ENCODE measurements at regions not wholly inside any gene's neighbourhood (a gene's known extent, or its start where the extent isn't known, plus 50 kb on each side); places are given as distances from the start of the nearest gene placed in this dataset.

GRCh38 chr2:79394485-79394859, 118.4 kb upstream of the CTNNA2 start:
- Histone ChIP-seq H3K27me3 (ENCODE audit: control insufficient read depth in 3 of 3, insufficient read depth in 3 of 3, low read length in 3 of 3) (peaks cover 0 to 2% (median 0%) of the 10 kb centered on the region in 3 donors), H3K36me3 (ENCODE audit: control insufficient read depth in 3 of 3, insufficient read depth in 2 of 3, low read depth in 1 of 3, low read length in 3 of 3) (no peaks in the 10 kb centered on the region), H3K4me1 (ENCODE audit: control insufficient read depth in 3 of 3, insufficient read depth in 2 of 3, low read depth in 1 of 3, low read length in 2 of 3) (no peaks in the 10 kb centered on the region), H3K4me3 (ENCODE audit: low read depth in 1 of 3, low read length in 3 of 3) (no peak overlapping the region), H3K9me3 (ENCODE audit: control insufficient read depth in 2 of 2, insufficient read depth in 1 of 2, low read depth in 1 of 2, low read length in 1 of 2) (no peaks in the 10 kb centered on the region), H3K27ac (ENCODE audit: low read depth in 1 of 3, low read length in 2 of 3) (no peak overlapping the region)
- 64 to 76% (median 71%) methylated on average over 1 of the region's 1 CpG for WGBS, 3 donors
- no peak for FAIRE-seq
- no peak for DNase-seq

DNA sequence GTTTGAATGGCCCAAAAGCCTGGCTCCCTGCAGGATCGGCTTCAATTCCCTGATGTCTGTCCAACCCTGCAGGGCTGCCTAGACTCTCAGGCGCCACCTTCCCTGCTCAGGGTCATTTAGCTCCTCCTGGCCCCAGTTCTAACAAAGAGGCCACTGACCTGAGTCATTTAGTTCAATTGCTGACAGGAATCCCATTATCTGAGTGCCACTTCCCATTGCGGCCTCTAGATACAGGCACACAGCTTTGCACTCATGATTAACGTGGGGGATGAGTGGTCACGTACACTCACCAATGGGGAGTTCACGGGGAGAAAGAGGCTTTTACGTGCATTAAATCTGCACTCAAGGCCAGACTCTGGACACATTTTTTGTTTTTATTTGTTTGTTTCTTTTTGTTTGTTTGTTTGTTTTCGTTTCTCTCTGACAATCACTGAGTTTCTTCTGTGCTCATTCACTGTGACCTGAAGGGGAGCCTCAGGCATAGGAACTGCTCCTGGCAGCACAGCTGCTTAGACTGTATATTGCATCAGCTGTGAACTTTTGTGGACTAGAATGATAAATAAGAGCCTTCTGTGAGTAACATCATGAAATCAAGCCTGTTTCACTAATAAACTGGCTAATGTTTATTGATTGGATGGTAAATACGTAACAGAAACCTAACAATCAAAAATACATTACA, 118.9 kb upstream of the CTNNA2 start:
- Histone ChIP-seq H3K36me3 (ENCODE audit: control insufficient read depth in 3 of 3, insufficient read depth in 2 of 3, low read depth in 1 of 3, low read length in 3 of 3) (no peaks in the 10 kb centered on the region), H3K4me1 (ENCODE audit: control insufficient read depth in 3 of 3, insufficient read depth in 2 of 3, low read depth in 1 of 3, low read length in 2 of 3) (no peaks in the 10 kb centered on the region), H3K27me3 (ENCODE audit: control insufficient read depth in 3 of 3, insufficient read depth in 3 of 3, low read length in 3 of 3) (peaks cover 0 to 2% (median 0%) of the 10 kb centered on the region in 3 donors), H3K27ac (ENCODE audit: low read depth in 1 of 3, low read length in 2 of 3) (no peak overlapping the region), H3K9me3 (ENCODE audit: control insufficient read depth in 2 of 2, insufficient read depth in 1 of 2, low read depth in 1 of 2, low read length in 1 of 2) (no peaks in the 10 kb centered on the region), H3K4me3 (ENCODE audit: low read depth in 1 of 3, low read length in 3 of 3) (no peak overlapping the region)
- FAIRE-seq (no peak), DNase-seq (peak; percentile 1 to 2)
- WGBS, 3 donors = 34 to 53% (median 40%) methylated on average over 9 of the region's 9 CpGs

- Histone ChIP-seq H3K27ac (ENCODE audit: low read depth in 1 of 3, low read length in 2 of 3) (no peak overlapping the region), H3K4me3 (ENCODE audit: low read depth in 1 of 3, low read length in 3 of 3) (no peak overlapping the region), H3K4me1 (ENCODE audit: control insufficient read depth in 3 of 3, insufficient read depth in 2 of 3, low read depth in 1 of 3, low read length in 2 of 3) (no peaks in the 10 kb centered on the region), H3K36me3 (ENCODE audit: control insufficient read depth in 3 of 3, insufficient read depth in 2 of 3, low read depth in 1 of 3, low read length in 3 of 3) (no peaks in the 10 kb centered on the region), H3K9me3 (ENCODE audit: control insufficient read depth in 2 of 2, insufficient read depth in 1 of 2, low read depth in 1 of 2, low read length in 1 of 2) (no peaks in the 10 kb centered on the region), H3K27me3 (ENCODE audit: control insufficient read depth in 3 of 3, insufficient read depth in 3 of 3, low read length in 3 of 3) (peaks cover 0 to 2% (median 0%) of the 10 kb centered on the region in 3 donors)
- FAIRE-seq (no peak), DNase-seq (peak in 1 of 2 donors; percentile 2)
- WGBS, 3 donors = 53 to 55% (median 53%) methylated on average over 5 of the region's 5 CpGs
These were observed 119.7 kb upstream of the CTNNA2 start for GRCh38 chr2:79393107-79393685.

DNA sequence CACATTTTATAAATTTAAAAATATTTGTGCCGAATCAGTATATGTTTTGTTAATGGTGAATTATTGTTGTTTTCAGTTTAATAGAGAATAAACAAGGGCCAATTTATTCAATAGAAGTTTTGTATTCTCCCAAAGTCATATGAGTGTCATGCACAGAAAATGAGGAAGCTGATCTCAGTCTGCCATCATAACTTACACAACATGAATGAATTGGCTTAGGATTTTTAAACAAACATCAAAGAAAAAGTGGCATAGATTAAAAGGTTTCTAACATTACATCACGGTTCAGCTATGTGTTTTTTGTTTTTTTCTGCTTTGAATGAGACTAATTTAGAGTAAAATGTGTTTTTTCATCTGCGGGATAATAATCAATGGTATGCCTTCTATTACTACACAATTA, 123.4 kb upstream of the CTNNA2 start:
- WGBS, 3 donors = 66 to 72% (median 71%) methylated on average over 3 of the region's 3 CpGs
- DNase-seq (no peak), FAIRE-seq (no peak)
- no peak overlapping the region for H3K4me3 ChIP-seq (ENCODE audit: low read depth in 1 of 3, low read length in 3 of 3)
- H3K27me3 ChIP-seq (ENCODE audit: control insufficient read depth in 3 of 3, insufficient read depth in 3 of 3, low read length in 3 of 3) = peaks cover 0 to 2% (median 0%) of the 10 kb centered on the region in 3 donors
- no peaks in the 10 kb centered on the region for H3K36me3 ChIP-seq (ENCODE audit: control insufficient read depth in 3 of 3, insufficient read depth in 2 of 3, low read depth in 1 of 3, low read length in 3 of 3)
- no peaks in the 10 kb centered on the region for H3K9me3 ChIP-seq (ENCODE audit: control insufficient read depth in 2 of 2, insufficient read depth in 1 of 2, low read depth in 1 of 2, low read length in 1 of 2)
- H3K4me1 ChIP-seq (ENCODE audit: control insufficient read depth in 3 of 3, insufficient read depth in 2 of 3, low read depth in 1 of 3, low read length in 2 of 3) = no peaks in the 10 kb centered on the region
- H3K27ac ChIP-seq (ENCODE audit: low read depth in 1 of 3, low read length in 2 of 3) = no peak overlapping the region

DNA sequence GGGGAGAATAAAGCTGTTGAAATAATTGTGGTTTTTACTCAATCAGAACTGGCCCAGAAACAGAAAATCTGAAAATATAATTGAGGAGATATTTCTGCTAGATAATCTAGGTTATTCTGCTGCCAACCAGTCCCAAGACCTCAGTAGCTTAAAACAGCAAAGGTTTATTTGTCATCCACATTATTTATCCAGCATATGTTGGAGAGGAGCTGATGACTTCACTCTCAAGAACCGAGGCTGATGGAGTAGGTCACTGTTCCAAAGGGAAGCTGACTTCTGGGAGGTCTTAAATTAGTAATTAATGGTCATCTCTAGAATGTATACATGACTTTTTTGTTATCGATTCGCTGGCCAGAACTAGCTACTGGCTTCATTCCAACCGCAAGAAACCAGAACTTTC, 124.8 kb upstream of the CTNNA2 start:
- no peak for FAIRE-seq
- no peaks in the 10 kb centered on the region for H3K36me3 ChIP-seq (ENCODE audit: control insufficient read depth in 3 of 3, insufficient read depth in 2 of 3, low read depth in 1 of 3, low read length in 3 of 3)

DNA sequence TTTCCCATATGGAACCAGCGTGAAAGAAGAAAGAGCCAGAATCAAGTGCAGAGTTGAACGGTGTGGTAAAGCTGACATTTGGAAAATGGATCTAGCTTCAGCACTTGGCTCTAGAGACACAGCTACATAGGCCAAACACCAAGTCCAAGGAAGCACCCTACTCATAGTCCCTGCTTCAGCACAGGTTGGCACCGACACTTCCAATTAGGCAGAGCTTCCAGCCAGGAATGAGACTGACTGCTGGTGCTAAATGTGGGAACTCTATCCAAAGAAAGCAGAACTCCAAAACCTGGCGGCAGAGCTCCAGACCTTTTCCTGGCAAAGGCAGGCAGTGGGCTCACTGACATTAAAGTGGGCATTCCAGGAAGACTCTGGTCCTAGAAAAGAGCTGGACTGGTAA, 125.4 kb upstream of the CTNNA2 start:
- no peak for DNase-seq
- no peaks in the 10 kb centered on the region for H3K9me3 ChIP-seq (ENCODE audit: control insufficient read depth in 2 of 2, insufficient read depth in 1 of 2, low read depth in 1 of 2, low read length in 1 of 2)
- H3K4me1 ChIP-seq (ENCODE audit: control insufficient read depth in 3 of 3, insufficient read depth in 2 of 3, low read depth in 1 of 3, low read length in 2 of 3) = no peaks in the 10 kb centered on the region
- no peaks in the 10 kb centered on the region for H3K27me3 ChIP-seq (ENCODE audit: control insufficient read depth in 3 of 3, insufficient read depth in 3 of 3, low read length in 3 of 3)
- WGBS, 3 donors = 90 to 92% (median 91%) methylated on average over 4 of the region's 4 CpGs
- no peaks in the 10 kb centered on the region for H3K36me3 ChIP-seq (ENCODE audit: control insufficient read depth in 3 of 3, insufficient read depth in 2 of 3, low read depth in 1 of 3, low read length in 3 of 3)
- no peak overlapping the region for H3K27ac ChIP-seq (ENCODE audit: low read depth in 1 of 3, low read length in 2 of 3)
- no peak overlapping the region for H3K4me3 ChIP-seq (ENCODE audit: low read depth in 1 of 3, low read length in 3 of 3)
- FAIRE-seq = no peak

More for the DNA sequence above, 124.8 kb upstream of the CTNNA2 start:
- Histone ChIP-seq H3K4me1 (ENCODE audit: control insufficient read depth in 3 of 3, insufficient read depth in 2 of 3, low read depth in 1 of 3, low read length in 2 of 3) (no peaks in the 10 kb centered on the region), H3K27me3 (ENCODE audit: control insufficient read depth in 3 of 3, insufficient read depth in 3 of 3, low read length in 3 of 3) (no peaks in the 10 kb centered on the region), H3K27ac (ENCODE audit: low read depth in 1 of 3, low read length in 2 of 3) (no peak overlapping the region), H3K4me3 (ENCODE audit: low read depth in 1 of 3, low read length in 3 of 3) (no peak overlapping the region), H3K9me3 (ENCODE audit: control insufficient read depth in 2 of 2, insufficient read depth in 1 of 2, low read depth in 1 of 2, low read length in 1 of 2) (no peaks in the 10 kb centered on the region)
- DNase-seq = no peak
- 53 to 81% (median 73%) methylated on average over 4 of the region's 4 CpGs for WGBS, 3 donors

DNA sequence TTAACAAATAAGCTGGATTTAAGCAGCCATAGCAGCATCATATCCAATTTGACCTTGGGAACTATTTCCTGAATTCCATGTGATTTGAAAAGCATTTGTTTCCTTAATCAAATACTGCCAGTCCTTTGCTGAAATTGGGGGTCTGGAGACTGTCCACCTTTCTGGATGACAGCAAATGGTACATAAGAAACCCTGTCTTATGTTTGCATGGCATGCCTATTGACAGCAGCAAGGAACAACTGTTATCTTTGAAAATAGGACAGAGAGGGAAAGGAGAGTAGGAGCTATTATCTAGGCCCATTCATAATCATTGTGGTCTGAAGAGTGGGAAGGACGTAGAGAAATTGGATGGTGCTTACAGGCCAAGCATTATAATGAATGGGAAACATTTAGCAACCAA, 129.2 kb upstream of the CTNNA2 start:
- H3K36me3 ChIP-seq (ENCODE audit: control insufficient read depth in 3 of 3, insufficient read depth in 2 of 3, low read depth in 1 of 3, low read length in 3 of 3) = no peaks in the 10 kb centered on the region
- no peak overlapping the region for H3K27ac ChIP-seq (ENCODE audit: low read depth in 1 of 3, low read length in 2 of 3)
- DNase-seq (no peak), FAIRE-seq (no peak)
- WGBS, 3 donors = 39 to 72% (median 57%) methylated on average over 1 of the region's 1 CpG
- no peaks in the 10 kb centered on the region for H3K27me3 ChIP-seq (ENCODE audit: control insufficient read depth in 3 of 3, insufficient read depth in 3 of 3, low read length in 3 of 3)
- no peaks in the 10 kb centered on the region for H3K4me1 ChIP-seq (ENCODE audit: control insufficient read depth in 3 of 3, insufficient read depth in 2 of 3, low read depth in 1 of 3, low read length in 2 of 3)
- H3K9me3 ChIP-seq (ENCODE audit: control insufficient read depth in 2 of 2, insufficient read depth in 1 of 2, low read depth in 1 of 2, low read length in 1 of 2) = no peaks in the 10 kb centered on the region
- no peak overlapping the region for H3K4me3 ChIP-seq (ENCODE audit: low read depth in 1 of 3, low read length in 3 of 3)

DNA sequence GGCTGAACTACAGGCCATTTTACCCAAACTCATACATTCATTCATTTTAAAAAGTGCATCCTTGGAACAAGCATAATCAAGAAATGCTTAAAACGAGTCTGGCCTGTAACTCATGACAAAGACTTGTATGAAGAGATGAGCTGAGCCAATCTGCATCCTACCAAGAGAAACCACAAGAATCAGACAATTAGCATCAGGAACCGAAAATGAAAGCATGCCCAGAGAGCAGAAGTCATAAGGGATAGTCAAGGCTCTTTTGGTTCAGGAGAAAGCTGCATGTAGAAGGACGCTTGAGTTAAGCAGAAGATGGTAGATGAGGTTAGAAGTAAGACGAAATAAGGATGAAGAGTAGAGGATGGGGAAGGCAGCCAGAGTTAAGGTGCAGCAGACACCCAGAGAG, 137.0 kb upstream of the CTNNA2 start:
- Histone ChIP-seq H3K4me3 (ENCODE audit: low read depth in 1 of 3, low read length in 3 of 3) (no peak overlapping the region), H3K27me3 (ENCODE audit: control insufficient read depth in 3 of 3, insufficient read depth in 3 of 3, low read length in 3 of 3) (no peaks in the 10 kb centered on the region), H3K4me1 (ENCODE audit: control insufficient read depth in 3 of 3, insufficient read depth in 2 of 3, low read depth in 1 of 3, low read length in 2 of 3) (no peaks in the 10 kb centered on the region), H3K27ac (ENCODE audit: low read depth in 1 of 3, low read length in 2 of 3) (no peak overlapping the region), H3K9me3 (ENCODE audit: control insufficient read depth in 2 of 2, insufficient read depth in 1 of 2, low read depth in 1 of 2, low read length in 1 of 2) (peaks cover 0 to 2% of the 10 kb centered on the region in 2 donors), H3K36me3 (ENCODE audit: control insufficient read depth in 3 of 3, insufficient read depth in 2 of 3, low read depth in 1 of 3, low read length in 3 of 3) (no peaks in the 10 kb centered on the region)
- DNase-seq (no peak), FAIRE-seq (no peak)
- WGBS, 3 donors = 71 to 73% (median 72%) methylated on average over 4 of the region's 4 CpGs
